K562 (cell line): ENCODE measurements at regions not wholly inside any gene's neighbourhood (a gene's known extent, or its start where the extent isn't known, plus 50 kb on each side); places are given as distances from the start of the nearest gene placed in this dataset.

Experiments
- ATAC-seq: fragments of 200-7000 bp; cut with Tn5 transposase; 3 replicates; pipeline ENCODE4 v1.9.1; 2020; ENCODE audit warnings: moderate library complexity
- BruUV-seq: library from RNA; stranded (reverse); fragments of 400-500 nt; replicated peaks from 2 replicates; lab custom pipeline; 2021; lab: Mats Ljungman, UMichigan
- CTCF ChIA-PET: fragments of 300-600 bp; formaldehyde crosslinking; extraction: SDS; loops from one replicate; lab custom pipeline; 2021; ENCODE audit warnings: low intra/inter-chr PET ratio; lab: Yijun Ruan, JAX
- POLR2A ChIA-PET: fragments of 300-600, 350-650 bp; sonication (Branson Sonifier 250); formaldehyde crosslinking; extraction: SDS; loops from one replicate; lab custom pipeline; 2021; ENCODE audit warnings: antibody characterized with exemption, inconsistent platforms; lab: Yijun Ruan, JAX
- DNase-seq, 4 experiments: peaks; one replicate each; pipeline versions ENCODE4 v3.0.0 to v3.0.0-alpha.2; 2011 to 2018; ENCODE audit warnings: low spot score in 3 of 4, mixed read lengths in 3 of 4; ENCODE audit errors: extremely low read depth in 1 of 4
- FAIRE-seq: peaks from 2 replicates; lab custom pipeline; 2011; peaks lifted over from hg19 to GRCh38; lab: Jason Lieb, UNC
- H2AFZ ChIP-seq: 2 replicates; pipeline ENCODE4 v1.6.0; 2011; ENCODE audit warnings: low read depth, low read length, control low read depth, inconsistent platforms
- H3K27ac ChIP-seq: fragments of 200-600 bp; 3 replicates; pipeline ENCODE4 v1.8.0; 2011; ENCODE audit warnings: low read depth, mild to moderate bottlenecking, control low read depth, inconsistent platforms, low read length, moderate library complexity, mixed read lengths; ENCODE audit errors: extremely low read depth
- H3K27me3 ChIP-seq, 2 experiments: fragments of 300-600 bp in 1 of 2; 2 replicates in 1 of 2; 3 replicates in 1 of 2; pipeline versions ENCODE4 v1.6.0 to v1.8.0; 2011; ENCODE audit warnings: inconsistent platforms in 2 of 2, low read length in 2 of 2, mild to moderate bottlenecking in 1 of 2, mixed read lengths in 1 of 2, moderate library complexity in 1 of 2; ENCODE audit not compliant: control insufficient read depth in 2 of 2, insufficient read depth in 2 of 2
- H3K36me3 ChIP-seq: fragments of 300-600 bp; 3 replicates; pipeline ENCODE4 v1.8.0; 2011; ENCODE audit warnings: mild to moderate bottlenecking, low read length, inconsistent platforms; ENCODE audit not compliant: control insufficient read depth, insufficient read depth
- H3K4me1 ChIP-seq, 2 experiments: fragments of 200-600 bp in 1 of 2; replicated peaks in 1 of 2; 2 replicates in 1 of 2; 3 replicates in 1 of 2; pipeline versions ENCODE4 v1.5.1 to v1.8.0; 2011; ENCODE audit warnings: inconsistent platforms in 2 of 2, low read length in 2 of 2, mild to moderate bottlenecking in 1 of 2, mixed read lengths in 1 of 2, moderate library complexity in 1 of 2; ENCODE audit not compliant: control insufficient read depth in 2 of 2, insufficient read depth in 2 of 2
- H3K4me2 ChIP-seq: 2 replicates; pipeline ENCODE4 v1.6.1; 2011; ENCODE audit warnings: low read length, control low read depth, inconsistent platforms, mixed read lengths; ENCODE audit not compliant: insufficient read depth
- H3K4me3 ChIP-seq: fragments of 200-600 bp; sonication (generic), shearing (Covaris generic); 2 replicates; pipeline ENCODE4 v1.5.1; 2016; ENCODE audit warnings: control low read depth, inconsistent platforms
- H3K79me2 ChIP-seq: fragments of 200-600 bp; 3 replicates; pipeline ENCODE4 v1.8.0; 2011; ENCODE audit warnings: low read length, inconsistent platforms; ENCODE audit not compliant: control insufficient read depth, insufficient read depth
- H3K9ac ChIP-seq, 2 experiments: 2 replicates each; pipeline versions ENCODE4 v1.6.0 to v1.6.1; 2011; ENCODE audit warnings: low read depth in 2 of 2, low read length in 2 of 2, control low read depth in 1 of 2, inconsistent platforms in 1 of 2, mild to moderate bottlenecking in 1 of 2, mixed read lengths in 1 of 2; ENCODE audit not compliant: insufficient read depth in 1 of 2
- H3K9me1 ChIP-seq: one replicate; pipeline ENCODE4 v1.6.0; 2011; ENCODE audit warnings: inconsistent platforms, mild to moderate bottlenecking, low read length, moderate library complexity; ENCODE audit not compliant: control insufficient read depth, insufficient read depth
- H3K9me3 ChIP-seq: replicated peaks from 2 replicates; pipeline ENCODE4 v1.5.1; 2011; ENCODE audit warnings: low read depth, low read length, inconsistent platforms; ENCODE audit not compliant: control insufficient read depth, insufficient read depth
- H4K20me1 ChIP-seq: replicated peaks from 2 replicates; pipeline ENCODE4 v1.6.1; 2011; ENCODE audit warnings: low read length, inconsistent platforms, mixed read lengths; ENCODE audit not compliant: control insufficient read depth, insufficient read depth
- ARID2 ChIP-seq: fragments of 450-650 bp; IDR thresholded peaks from 2 replicates; pipeline ENCODE4 v1.6.1; 2017; ENCODE audit warnings: antibody characterized with exemption, mild to moderate bottlenecking
- CCAR2 ChIP-seq: fragments of 200-400 bp; formaldehyde crosslinking; IDR thresholded peaks from 2 replicates; pipeline ENCODE4 v1.6.1; 2017; ENCODE audit warnings: mild to moderate bottlenecking, low read depth, low read length
- CSDE1 ChIP-seq, 2 experiments: fragments of 450-650 bp; IDR thresholded peaks; 2 replicates each; pipeline ENCODE4 v1.6.1; 2016; ENCODE audit warnings: mild to moderate bottlenecking in 1 of 2
- MAX ChIP-seq: sonication (generic); formaldehyde crosslinking; IDR thresholded peaks from 2 replicates; pipeline ENCODE4 v1.9.0; 2022; ENCODE audit warnings: mild to moderate bottlenecking, missing genetic modification reagents
- NEUROD1 ChIP-seq: fragments of 150-350 bp; IDR thresholded peaks from 2 replicates; pipeline ENCODE4 v1.6.1; 2014; ENCODE audit warnings: borderline replicate concordance, low read length, low read depth; ENCODE audit not compliant: partially characterized antibody
- RFX7 ChIP-seq: fragments of 250-450 bp; sonication (Bioruptor Pico); IDR thresholded peaks from 2 replicates; pipeline ENCODE4 v1.5.1; 2021; ENCODE audit warnings: mild to moderate bottlenecking
- SMAD1 ChIP-seq: fragments of 150-350 bp; IDR thresholded peaks from 2 replicates; pipeline ENCODE4 v1.6.1; 2014; ENCODE audit warnings: low read length, low read depth; ENCODE audit not compliant: partially characterized antibody
- SMAD4 ChIP-seq: fragments of 250-450 bp; sonication (Bioruptor Pico); conservative IDR thresholded peaks from 2 replicates; pipeline ENCODE4 v1.8.0; 2021; ENCODE audit warnings: inconsistent platforms, mild to moderate bottlenecking, moderate library complexity
- YBX1 ChIP-seq: fragments of 450-650 bp; IDR thresholded peaks from 2 replicates; pipeline ENCODE4 v1.7.1; 2016; ENCODE audit warnings: mild to moderate bottlenecking
- ZKSCAN8 ChIP-seq: fragments of 200-800 bp; sonication (Bioruptor generic); IDR thresholded peaks from 2 replicates; pipeline ENCODE4 v1.6.1; 2016; ENCODE audit warnings: missing genetic modification characterization, missing compliant biosample characterization
- ZNF146 ChIP-seq: IDR thresholded peaks from one replicate; pipeline ENCODE4 v1.6.1; 2018; ENCODE audit warnings: missing compliant biosample characterization; ENCODE audit not compliant: unreplicated experiment
- ZNF280B ChIP-seq: fragments of 250-450 bp; sonication (Bioruptor Pico); IDR thresholded peaks from 2 replicates; pipeline ENCODE4 v1.5.1; 2021; ENCODE audit warnings: mild to moderate bottlenecking
- ZNF431 ChIP-seq: sonication (generic); formaldehyde crosslinking; IDR thresholded peaks from 2 replicates; pipeline ENCODE4 v1.8.0; 2022; ENCODE audit warnings: mild to moderate bottlenecking, missing genetic modification reagents
- ZNF655 ChIP-seq: fragments of 250-450 bp; sonication (Bioruptor Pico); IDR thresholded peaks from 2 replicates; pipeline ENCODE4 v1.5.0; 2021
- WGBS: fragments of 100-300 bp; shearing (Covaris generic); methylation state at CpG from one replicate; pipeline ENCODE4 v1.1.6; 2016; ENCODE audit warnings: low coverage, mixed read lengths; ENCODE audit not compliant: insufficient coverage; ENCODE audit errors: missing lambda C conversion rate; 5-methylcytosine and 5-hydroxymethylcytosine counted together
- in situ Hi-C: fragments of 300-500 bp; cut with MboI; formaldehyde crosslinking; loops from 4 replicates; pipeline ENCODE4 v1.15.0; 2018; ENCODE audit warnings: inconsistent platforms, mixed read lengths
- intact Hi-C: fragments of 100-400 bp; cut with micrococcal nuclease; formaldehyde crosslinking; loops from 2 replicates; pipeline ENCODE4 v1.14.2; 2022
- TF ChIP-seq, protein P1 (sequence below), 2 experiments: fragments of 450-650 bp; conservative IDR thresholded peaks; 2 replicates each; pipeline ENCODE4 v1.6.1; 2017; ENCODE audit warnings: mild to moderate bottlenecking in 2 of 2, moderate library complexity in 2 of 2

- no peak for ATAC-seq
- ChIA-PET POLR2A (interaction anchor here (1.1 to 2.4 kb wide), 4 partner anchors 9 to 17 kb away, joined by 3 to 5 read pairs (median 3); no protein-coding TSS in a partner anchor), CTCF (no interaction called here)
- Histone ChIP-seq H3K4me3 (no peak overlapping the region), H3K4me2 (no peak overlapping the region), H3K27ac (no peak overlapping the region), H3K9ac (no peak overlapping the region), H3K9me3 (no peaks in the 10 kb centered on the region; the same call in 1 of the 2 replicates), H3K4me1 (no peaks in the 10 kb centered on the region), H3K79me2 (no peaks in the 10 kb centered on the region), H3K9me1 (no peaks in the 10 kb centered on the region), H3K36me3 (no peaks in the 10 kb centered on the region), H3K27me3 (peaks cover 2 to 6% of the 10 kb centered on the region in 2 experiments; a peak in 2 of 5 replicates), H4K20me1 (no peaks in the 10 kb centered on the region; the same call in 1 of the 2 replicates), H2AFZ (no peak overlapping the region)
- FAIRE-seq, result no peak
- in situ Hi-C loops (no loop called here), intact Hi-C loops (no loop called here)
- BruUV-seq, result no TSS peak
- 4% methylated on average over 5 of the region's 5 CpGs for WGBS
- TF ChIP-seq SMAD1 (no peak), ZNF431 (CRISPR knock-in tag) (no peak), RFX7 (CRISPR knock-in tag) (no peak), CSDE1 (IDR thresholded peaks at IDR 0.05) (no peak), CCAR2 (no peak), ZNF655 (CRISPR knock-in tag) (no peak), ZNF280B (CRISPR knock-in tag) (no peak), MAX (CRISPR knock-in tag) (no peak), SMAD4 (CRISPR knock-in tag) (no peak), ZNF146 (CRISPR knock-in tag) (no peak), ARID2 (no peak), YBX1 (no peak), NEUROD1 (no peak), ZKSCAN8 (no peak)
- TF ChIP-seq, protein P1, sequence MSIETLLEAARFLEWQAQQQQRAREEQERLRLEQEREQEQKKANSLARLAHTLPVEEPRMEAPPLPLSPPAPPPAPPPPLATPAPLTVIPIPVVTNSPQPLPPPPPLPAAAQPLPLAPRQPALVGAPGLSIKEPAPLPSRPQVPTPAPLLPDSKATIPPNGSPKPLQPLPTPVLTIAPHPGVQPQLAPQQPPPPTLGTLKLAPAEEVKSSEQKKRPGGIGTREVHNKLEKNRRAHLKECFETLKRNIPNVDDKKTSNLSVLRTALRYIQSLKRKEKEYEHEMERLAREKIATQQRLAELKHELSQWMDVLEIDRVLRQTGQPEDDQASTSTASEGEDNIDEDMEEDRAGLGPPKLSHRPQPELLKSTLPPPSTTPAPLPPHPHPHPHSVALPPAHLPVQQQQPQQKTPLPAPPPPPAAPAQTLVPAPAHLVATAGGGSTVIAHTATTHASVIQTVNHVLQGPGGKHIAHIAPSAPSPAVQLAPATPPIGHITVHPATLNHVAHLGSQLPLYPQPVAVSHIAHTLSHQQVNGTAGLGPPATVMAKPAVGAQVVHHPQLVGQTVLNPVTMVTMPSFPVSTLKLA (conservative IDR thresholded peaks at IDR 0.05), result no peak
- DNase-seq, result no peak
Measured at GRCh38 chr19:30804751-30805150, 432.6 kb downstream of the ZNF536 start.
